ENCODE measurements at regions not wholly inside any gene's neighbourhood (a gene's known extent, or its start where the extent isn't known, plus 50 kb on each side); places are given as distances from the start of the nearest gene placed in this dataset.

- DNase-seq = no peak
Measured at GRCh38 chr9:108083160-108083750, 593.7 kb upstream of the KLF4 start.

GRCh38 chr9:108081112-108081511 is 591.5 kb upstream of the KLF4 start:
- DNase-seq = no peak

GRCh38 chr9:108080285-108080684 is 590.7 kb upstream of the KLF4 start:
- DNase-seq = no peak

- no peak for DNase-seq
Measured at GRCh38 chr9:108078811-108079210, 589.2 kb upstream of the KLF4 start.

- no peak for DNase-seq
Measured at GRCh38 chr9:108078375-108078774, 588.8 kb upstream of the KLF4 start.

- DNase-seq = no peak
Measured at GRCh38 chr9:108077556-108077955, 588.0 kb upstream of the KLF4 start.

GRCh38 chr9:108074900-108075299 is 585.3 kb upstream of the KLF4 start:
- DNase-seq = no peak

- DNase-seq = no peak
Measured at GRCh38 chr9:108073823-108074222, 584.3 kb upstream of the KLF4 start.

GRCh38 chr9:108072740-108073139 is 583.2 kb upstream of the KLF4 start:
- DNase-seq = no peak

GRCh38 chr9:108070861-108071260 is 581.3 kb upstream of the KLF4 start:
- no peak for DNase-seq

- no peak for DNase-seq
Measured at GRCh38 chr9:108069991-108070390, 580.4 kb upstream of the KLF4 start.

GRCh38 chr9:108062680-108063079 is 573.1 kb upstream of the KLF4 start:
- no peak for DNase-seq

GRCh38 chr9:108060175-108060574 is 570.6 kb upstream of the KLF4 start:
- no peak for DNase-seq

GRCh38 chr9:108058135-108058814 is 568.7 kb upstream of the KLF4 start:
- no peak for DNase-seq

GRCh38 chr9:108057421-108058134 is 568.0 kb upstream of the KLF4 start:
- no peak for DNase-seq

GRCh38 chr9:108056805-108057386 is 567.3 kb upstream of the KLF4 start:
- no peak for DNase-seq

GRCh38 chr9:108056084-108056804 is 566.7 kb upstream of the KLF4 start:
- DNase-seq = no peak

- DNase-seq = no peak
Measured at GRCh38 chr9:108054131-108054630, 564.6 kb upstream of the KLF4 start.

GRCh38 chr9:108053555-108054061 is 564.0 kb upstream of the KLF4 start:
- no peak for DNase-seq

GRCh38 chr9:108052431-108053080 is 563.0 kb upstream of the KLF4 start:
- no peak for DNase-seq

- DNase-seq = no peak
Measured at GRCh38 chr9:108050894-108051293, 561.3 kb upstream of the KLF4 start.
